ENCODE measurements at regions not wholly inside any gene's neighbourhood (a gene's known extent, or its start where the extent isn't known, plus 50 kb on each side); places are given as distances from the start of the nearest gene placed in this dataset.
"Not testable (repeated sequence)": the region's sequence is repeated elsewhere in the genome, so short reads cannot be mapped to it uniquely, and the experiment has no call there.

DNA sequence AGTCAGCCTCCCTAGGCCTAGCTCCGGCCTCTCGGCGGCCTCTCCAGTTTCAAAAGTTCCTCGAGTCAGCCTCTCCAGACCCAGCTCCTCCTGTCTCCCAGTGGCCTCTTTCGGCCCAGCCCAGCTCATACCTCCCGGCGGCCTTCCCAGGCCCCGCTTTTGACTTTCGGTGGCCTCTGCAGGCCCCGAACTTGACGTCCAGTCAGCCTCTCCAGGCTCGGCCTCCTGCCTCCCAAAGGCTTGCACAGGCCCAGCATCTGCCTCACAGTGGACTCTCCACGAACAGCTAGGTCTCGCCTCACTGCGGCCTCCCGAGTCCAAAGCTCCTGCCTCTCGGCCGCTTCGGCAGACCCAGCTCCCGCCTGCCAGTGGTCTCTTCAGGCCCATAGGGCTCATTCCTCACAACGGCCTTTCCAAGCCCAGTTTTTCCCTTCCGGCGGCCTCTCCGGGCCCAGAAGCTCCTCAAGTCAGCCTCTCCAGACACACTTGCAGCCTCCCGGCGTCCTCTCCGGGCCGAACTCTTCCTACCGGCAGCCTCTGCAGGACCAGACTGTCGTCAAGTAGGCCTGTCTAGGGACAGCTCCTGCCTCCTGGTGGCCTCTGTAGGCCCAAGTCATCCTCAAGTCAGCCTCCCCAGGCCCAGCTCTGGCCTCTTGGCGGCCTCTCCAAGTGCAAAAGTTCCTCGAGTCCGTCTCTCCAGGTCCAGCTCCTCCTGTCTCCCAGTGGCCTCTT is 249.9 kb upstream of the ZNF722 start:
- intact Hi-C loops (cut with DNase I); ATAC-seq (ENCODE audit: poor library complexity); DNase-seq: not testable (repeated sequence)

DNA sequence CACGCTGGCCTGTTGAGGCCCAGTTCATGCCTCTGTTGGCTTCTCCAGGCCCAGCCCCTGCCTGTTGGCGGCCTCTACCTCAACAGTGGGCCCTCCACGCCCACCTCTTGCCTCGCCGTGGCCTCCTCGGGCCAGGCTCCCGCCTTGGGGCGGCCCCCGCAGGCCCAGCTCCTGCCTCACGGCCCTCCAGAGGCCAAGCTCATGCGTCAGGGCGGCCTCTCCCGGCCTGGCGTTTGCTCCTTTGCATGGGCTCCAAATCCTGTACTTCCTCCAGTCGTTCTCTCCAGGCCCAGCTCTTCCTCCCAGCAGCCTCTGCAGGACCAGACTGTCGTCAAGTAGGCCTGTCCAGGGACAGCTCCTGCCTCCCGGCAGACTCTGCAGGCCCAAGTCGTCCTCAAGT is 246.2 kb upstream of the ZNF722 start:
- ATAC-seq (ENCODE audit: poor library complexity); intact Hi-C loops (cut with DNase I); DNase-seq: not testable (repeated sequence)

GRCh38 chr7:63753160-63753559 is 245.5 kb upstream of the ZNF722 start:
- DNase-seq; intact Hi-C loops (cut with DNase I); ATAC-seq (ENCODE audit: poor library complexity): not testable (repeated sequence)

GRCh38 chr7:63760202-63760601 is 238.4 kb upstream of the ZNF722 start:
- DNase-seq; ATAC-seq (ENCODE audit: poor library complexity); intact Hi-C loops (cut with DNase I): not testable (repeated sequence)

DNA sequence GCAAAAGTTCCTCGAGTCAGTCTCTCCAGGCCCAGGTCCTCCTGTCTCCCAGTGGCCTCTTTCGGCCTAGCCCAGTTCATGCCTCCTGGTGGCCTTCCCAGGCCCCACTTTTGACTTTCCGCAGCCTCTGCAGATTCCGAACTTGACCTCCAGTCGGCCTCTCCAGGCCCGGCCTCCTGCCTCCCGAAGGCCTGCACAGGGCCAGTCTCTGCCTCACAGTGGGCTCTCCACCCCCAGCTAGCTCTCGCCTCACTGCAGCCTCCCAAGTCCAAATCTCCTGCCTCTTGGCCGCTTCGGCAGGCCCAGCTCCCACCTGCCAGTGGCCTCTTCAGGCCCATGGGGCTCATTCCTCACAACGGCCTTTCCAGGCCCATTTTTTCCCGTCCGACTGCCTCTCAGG is 233.1 kb upstream of the ZNF722 start:
- ATAC-seq (ENCODE audit: poor library complexity); DNase-seq; intact Hi-C loops (cut with DNase I): not testable (repeated sequence)

DNA sequence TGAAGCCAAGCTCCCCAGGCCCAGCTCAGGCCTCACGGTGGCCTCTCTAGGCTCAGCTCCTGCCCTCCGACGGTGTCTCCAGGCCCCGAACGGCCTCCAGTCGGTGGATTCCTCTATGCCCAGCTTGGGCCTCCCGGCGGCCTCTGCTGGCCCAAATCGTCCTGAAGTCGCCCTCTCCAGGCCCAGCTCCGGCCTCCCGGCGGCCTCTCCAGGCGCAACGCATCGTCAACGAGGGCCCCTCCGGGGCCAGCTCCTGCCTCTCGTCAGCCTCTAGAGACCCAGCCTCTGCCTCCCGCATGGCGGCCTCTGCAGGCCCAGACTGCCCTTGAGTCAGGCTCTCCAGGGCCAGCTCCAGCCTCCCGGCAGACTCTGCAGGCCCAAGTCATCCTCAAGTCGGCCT is 232.5 kb upstream of the ZNF722 start:
- intact Hi-C loops (cut with DNase I); ATAC-seq (ENCODE audit: poor library complexity); DNase-seq: not testable (repeated sequence)

DNA sequence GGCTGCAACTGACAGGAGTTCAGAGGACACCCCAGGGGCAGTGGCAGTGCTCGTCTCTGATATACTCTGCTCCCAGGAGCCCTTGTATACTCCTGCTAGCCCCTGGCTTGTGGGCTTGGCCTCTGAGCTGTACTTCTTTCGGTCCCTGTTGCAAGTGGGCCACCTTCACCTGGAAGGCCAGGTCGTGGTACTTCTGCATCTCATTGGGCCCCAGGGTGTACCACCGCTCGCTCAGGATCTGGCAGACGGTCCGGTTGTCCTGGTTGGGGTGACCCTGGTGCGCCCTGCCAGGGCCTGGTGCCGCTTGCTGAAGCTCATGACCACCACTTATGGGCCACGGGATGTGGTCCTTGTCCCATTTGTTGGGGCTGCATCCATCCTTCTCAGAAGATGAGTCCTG is 228.5 kb upstream of the ZNF722 start:
- DNase-seq; intact Hi-C loops (cut with DNase I); ATAC-seq (ENCODE audit: poor library complexity): not testable (repeated sequence)

DNA sequence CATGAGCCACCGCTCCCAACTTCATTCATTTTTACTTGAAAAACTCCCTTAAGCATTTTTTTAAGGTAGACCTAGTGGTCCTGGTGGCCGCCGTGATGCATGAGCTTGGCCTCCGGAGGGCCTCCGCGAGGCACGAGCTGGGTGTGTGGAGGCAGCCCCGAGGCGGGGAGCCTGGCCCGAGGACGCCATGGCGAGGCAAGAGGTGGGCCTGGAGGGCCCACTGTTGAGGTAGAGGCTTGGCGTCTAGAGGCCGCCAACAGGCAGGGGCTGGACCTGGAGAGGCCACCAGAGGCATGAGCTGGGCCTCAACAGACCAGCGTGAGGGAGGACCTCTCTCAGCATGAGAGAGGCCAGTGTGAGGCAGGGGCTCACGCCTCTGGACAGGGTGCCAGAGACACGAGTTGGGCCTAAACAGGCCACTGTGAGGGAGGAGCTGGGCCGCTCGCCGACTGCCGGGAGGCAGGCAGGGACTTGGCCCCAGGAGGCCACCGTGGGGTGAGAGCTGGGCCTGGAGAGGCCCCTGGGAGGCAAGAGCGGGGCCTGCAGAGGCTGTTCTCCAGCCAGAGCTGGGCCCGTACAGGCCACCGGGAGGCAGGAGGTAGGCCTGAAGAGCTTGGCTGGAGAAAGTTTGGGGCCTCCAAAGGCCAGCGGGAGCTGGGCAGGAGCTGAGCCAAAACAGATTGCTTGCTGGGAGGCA is 227.1 kb upstream of the ZNF722 start:
- DNase-seq; intact Hi-C loops (cut with DNase I); ATAC-seq (ENCODE audit: poor library complexity): not testable (repeated sequence)

DNA sequence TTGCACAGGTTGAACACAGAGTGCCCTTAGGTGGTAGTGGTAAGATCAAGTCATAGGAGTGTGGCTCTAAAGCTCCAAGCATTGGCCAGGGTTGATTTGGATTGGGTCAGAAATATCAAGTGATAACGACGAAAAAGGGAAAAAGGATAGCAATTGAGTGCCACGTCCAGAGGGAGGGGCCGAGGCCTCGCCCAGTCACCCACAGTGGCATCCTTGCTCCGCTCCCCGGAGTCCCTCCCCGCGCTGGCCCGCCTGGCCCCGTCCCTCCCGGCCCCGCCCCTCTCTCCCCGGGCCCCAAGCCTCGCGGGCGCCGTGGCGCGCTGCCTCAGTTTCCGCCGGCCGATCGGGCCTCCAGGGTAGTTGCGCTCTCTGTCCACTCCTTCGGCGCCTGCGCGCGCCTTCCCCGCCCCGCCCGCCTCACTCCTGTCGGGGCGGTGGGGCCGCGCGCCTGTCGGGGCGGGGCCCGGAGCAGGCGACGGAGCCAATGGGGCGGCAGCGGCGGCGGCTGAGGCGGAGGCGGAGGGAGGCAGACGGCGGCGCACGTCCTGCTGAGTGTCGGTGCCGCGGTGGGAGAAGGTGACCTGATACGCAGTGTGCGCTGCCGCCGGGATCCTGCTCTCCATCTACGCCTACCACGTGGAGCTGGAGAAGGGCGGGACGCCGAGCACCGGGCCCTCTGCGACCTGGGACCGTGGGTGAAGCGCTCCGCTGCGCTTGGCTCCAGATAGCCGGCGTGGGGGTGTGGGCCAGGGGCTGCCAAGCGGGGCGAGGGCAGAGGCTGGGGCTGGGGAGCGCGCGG is 209.1 kb upstream of the ZNF722 start:
- DNase-seq, result peak; percentile 41
- peak; percentile 29 for ATAC-seq (ENCODE audit: poor library complexity)
- intact Hi-C loops (cut with DNase I), result no loop called here

DNA sequence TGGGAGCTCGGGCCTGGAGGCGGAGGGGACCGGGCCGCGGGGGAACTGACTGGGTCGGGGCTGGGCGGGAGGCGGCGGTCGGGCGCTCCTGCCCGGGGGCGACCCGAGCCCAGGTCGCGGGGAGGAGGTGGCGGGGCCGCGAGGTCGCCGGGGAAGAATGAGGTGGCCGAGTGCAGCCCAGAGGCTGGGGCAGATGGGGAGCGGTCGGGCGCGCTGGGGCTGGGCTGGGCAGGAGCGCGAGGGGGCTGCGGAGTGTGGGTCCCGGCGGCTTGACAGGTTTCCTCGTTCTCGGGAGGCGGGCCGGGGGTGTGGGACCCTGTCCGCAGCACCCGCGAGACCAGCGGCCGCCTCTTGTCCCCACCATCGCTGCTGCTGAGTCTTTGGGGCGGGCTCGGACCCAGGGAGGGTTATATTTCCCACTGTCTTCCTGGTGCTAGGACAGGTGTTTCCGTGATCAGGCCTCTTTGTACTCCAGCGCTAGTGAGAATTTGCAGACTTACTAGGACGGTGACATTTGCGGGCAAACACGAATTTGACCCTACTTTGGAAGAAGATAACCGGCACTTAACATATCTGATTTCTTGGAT is 208.4 kb upstream of the ZNF722 start:
- DNase-seq; intact Hi-C loops (cut with DNase I); ATAC-seq (ENCODE audit: poor library complexity): not testable (repeated sequence)

Measured in Right ventricle myocardium superior (tissue), 1 donor.